NCI-H146 treated with DMSO at 0.1 percent for 48 hours (cell line): ENCODE measurements at regions not wholly inside any gene's neighbourhood (a gene's known extent, or its start where the extent isn't known, plus 50 kb on each side); places are given as distances from the start of the nearest gene placed in this dataset.
"Not testable (repeated sequence)": the region's sequence is repeated elsewhere in the genome, so short reads cannot be mapped to it uniquely, and the experiment has no call there.

ENCODE experiments used
- DNase-seq: peaks from one replicate; lab custom pipeline; 2025; ENCODE audit not compliant: unreplicated experiment; lab: John Stamatoyannopoulos, UW

GRCh38 chr10:120749856-120750566 is 101.2 kb upstream of the WDR11 start:
- DNase-seq = no peak

DNA sequence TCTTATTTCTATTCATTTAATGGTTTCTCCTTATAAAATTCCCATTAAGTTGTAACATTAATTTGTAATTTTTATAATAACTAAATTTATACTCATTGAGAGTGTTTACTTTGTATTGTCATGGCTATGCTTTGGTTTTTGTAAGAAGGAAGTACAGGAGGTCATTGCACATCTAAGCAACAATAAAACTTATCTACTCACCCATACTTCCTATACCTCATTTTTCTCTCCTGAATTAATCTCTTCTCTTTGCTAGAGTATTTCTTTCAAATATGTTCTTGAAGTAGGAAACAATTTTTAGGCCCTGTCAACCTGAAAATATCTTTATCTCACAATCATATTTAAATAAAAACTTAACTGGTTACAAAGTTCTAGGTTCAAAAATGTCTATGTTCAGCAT is 95.4 kb upstream of the WDR11 start:
- no peak for DNase-seq

- no peak for DNase-seq
Measured at GRCh38 chr10:120760253-120760652, 90.9 kb upstream of the WDR11 start.

DNA sequence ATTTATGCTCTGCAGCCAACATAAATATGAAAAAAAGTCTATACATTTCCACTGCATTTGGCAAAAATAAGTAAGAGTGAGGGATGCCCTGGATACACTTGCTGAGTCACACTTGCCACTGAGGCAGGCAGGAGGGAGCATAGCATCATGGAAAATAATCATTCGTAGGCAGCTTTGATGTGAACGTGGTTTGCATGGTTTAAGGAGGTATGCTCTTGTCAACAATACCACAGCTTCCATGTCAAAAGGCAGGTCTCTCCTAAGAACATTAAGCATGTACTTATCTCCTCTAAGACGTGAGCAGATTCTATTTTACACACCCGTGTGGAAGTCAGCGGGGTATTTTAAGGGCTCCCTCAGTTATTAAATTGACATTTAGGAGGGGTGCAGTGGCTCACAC is 89.2 kb upstream of the WDR11 start:
- no peak for DNase-seq

DNA sequence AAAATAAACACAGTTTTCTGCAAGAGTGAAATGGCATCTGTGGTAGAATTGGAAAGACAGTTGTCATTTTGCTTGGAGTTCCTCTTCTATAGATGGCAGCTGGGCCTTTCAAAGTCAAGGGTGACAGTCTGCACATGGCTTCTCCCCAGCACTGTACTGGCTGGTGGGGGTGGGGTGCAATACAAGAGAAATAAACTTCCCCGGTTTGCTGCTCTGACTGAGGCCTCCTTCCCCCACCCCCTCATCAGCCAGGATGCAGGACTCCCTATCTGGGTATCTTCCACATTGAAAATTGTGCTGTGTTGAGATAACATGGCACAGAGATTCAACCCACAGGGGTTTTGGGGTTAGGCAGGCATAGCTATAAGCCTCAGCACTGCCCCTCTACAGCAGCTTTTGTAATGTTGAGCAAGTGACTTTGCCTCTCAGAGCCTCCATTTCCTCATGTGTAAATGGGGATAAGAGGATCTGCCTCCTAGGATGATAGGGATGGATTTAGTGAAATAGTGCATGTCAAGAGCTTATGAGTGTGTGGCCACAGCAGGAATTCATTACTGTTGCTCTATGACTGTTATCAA is 85.8 kb upstream of the WDR11 start:
- no peak for DNase-seq

DNA sequence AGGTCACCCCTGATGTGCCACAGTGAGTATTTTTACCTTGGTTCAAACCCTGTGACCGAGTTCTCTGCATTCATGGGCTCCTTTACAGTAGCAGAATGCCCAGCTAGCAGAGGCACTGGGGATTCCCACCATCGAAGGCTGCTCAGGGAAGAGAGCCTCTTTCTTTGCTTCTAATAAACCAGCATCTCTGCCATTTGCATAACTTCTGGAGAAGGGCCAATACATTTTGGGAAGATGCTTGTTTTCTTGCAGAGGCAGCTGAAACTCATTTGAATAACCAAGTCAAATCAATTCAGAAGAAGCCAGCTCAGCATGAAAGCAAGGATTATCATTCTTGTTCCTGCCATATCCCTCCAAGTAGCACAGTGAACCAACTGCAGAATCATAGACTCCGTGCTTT is 82.9 kb upstream of the WDR11 start:
- no peak for DNase-seq

DNA sequence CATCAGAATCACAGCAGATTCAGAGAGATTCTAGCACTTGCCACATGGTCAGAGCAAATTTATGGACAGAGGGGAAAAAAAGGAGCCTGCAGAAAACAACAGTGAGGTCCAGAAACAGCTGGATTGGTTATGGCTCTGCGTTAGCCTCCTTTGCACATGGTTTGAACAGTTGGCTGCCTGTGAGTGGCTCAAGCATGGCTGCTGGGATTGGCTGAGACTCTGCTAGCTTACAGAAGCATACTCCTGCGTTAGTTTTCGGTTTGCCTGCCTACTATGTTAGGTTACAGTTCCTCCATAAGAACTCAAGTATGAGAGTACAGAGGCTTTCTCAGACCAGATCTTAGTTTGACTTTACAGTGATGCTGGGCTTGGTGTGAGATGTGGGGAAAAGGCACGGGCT is 80.7 kb upstream of the WDR11 start:
- DNase-seq = no peak

DNA sequence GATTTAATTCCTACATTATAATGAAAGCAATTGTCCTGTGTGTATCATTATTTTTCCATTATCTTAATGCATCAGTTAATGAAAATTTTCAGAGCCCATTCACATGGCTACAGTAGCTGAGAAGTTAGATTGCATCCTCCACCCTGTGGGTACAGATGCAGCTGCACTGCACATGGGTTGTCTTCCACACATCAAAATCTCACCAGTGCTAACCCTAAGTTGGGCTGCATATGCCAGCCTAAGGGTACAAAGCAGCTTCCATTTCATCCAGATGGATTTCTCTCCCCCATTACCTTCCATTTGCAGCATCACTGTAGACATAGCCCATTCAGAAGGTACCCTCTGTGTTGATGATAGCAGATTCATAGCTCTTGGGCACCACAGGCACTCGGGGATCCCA is 74.7 kb upstream of the WDR11 start:
- DNase-seq = no peak

DNA sequence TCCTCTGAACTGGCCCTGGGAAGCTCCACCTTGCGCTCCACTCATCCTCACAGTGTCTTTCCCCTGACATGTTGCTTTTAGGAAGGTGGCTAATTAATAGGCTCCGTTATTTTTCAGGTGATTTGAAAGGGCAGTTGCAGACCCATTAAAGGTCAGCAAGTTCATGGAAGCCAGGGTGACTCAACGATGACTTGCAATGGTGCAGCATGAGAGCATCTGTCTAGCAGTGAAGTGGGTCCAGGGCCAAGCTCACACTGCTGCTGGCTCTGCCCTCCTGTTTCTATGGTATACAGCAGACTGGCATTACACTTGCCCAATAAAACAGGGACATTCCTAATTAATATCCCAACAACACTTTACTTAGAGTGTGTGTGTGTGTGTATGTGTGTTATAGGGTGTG is 68.8 kb upstream of the WDR11 start:
- no peak for DNase-seq

- DNase-seq = no peak
Measured at GRCh38 chr10:120783098-120783497, 68.1 kb upstream of the WDR11 start.

DNA sequence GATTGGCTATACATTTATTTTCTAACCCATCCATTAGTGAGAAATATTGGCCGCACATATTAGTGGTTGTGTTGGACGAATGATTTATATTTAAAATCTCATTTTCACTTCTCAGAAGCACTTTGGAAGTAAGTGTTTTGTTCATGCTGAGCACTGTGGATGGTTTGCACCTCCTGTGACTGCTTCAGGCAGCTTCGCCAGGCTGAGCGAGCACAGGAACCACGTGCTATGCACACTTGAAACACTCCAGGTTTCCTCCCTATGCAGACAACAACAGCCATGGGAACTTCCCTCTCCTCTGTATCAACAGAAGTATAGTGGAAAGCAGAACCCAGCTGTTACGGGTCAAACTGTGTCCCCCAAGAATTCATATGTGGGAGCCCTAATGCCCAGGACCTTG is 67.3 kb upstream of the WDR11 start:
- DNase-seq = no peak

- DNase-seq = no peak
Measured at GRCh38 chr10:120788771-120789170, 62.4 kb upstream of the WDR11 start.

DNA sequence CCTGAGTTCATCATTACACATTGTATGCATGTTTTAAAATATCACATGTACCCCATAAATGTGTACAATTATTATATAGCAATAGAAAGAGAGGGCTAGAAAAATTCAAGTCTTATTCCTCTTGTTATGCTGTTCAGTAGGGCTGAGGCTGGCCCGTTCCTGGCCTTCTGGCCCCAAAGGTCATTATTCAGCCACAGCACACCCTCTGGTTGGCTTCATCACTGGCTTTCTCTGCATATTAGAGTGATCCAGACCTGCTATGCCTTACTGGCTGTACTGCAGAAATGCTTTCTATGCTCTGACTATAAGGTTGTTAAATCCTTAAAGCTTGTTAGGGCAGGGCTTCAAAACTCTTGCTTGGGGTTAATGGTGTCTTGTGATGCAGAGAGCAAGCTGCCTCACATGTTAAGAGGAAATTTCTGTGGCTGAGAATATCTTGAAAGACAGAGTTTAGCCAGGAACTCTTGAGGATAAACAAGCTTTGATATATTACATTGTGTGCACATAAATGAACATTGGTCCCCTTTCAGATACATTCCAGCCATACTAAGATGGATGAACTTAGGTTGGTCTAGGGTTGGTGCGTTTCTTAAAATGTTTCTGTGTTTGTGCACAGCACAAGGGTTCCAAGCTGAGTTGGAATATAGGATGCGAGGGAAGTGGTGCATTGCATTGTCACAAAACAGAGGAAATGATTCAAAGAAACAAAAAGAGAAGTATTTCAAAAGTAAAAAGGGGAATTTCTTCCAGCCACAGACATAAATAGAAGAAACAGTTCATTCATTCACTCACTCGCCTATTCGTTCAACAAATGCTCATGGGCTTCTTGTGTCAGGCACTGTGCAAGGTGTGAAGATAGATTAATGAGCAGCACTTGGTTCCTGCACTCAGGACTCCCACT is 61.6 kb upstream of the WDR11 start:
- DNase-seq = no peak

- DNase-seq = no peak
Measured at GRCh38 chr10:120791316-120791715, 59.8 kb upstream of the WDR11 start.

- DNase-seq = no peak
Measured at GRCh38 chr10:120793088-120793487, 58.1 kb upstream of the WDR11 start.

DNA sequence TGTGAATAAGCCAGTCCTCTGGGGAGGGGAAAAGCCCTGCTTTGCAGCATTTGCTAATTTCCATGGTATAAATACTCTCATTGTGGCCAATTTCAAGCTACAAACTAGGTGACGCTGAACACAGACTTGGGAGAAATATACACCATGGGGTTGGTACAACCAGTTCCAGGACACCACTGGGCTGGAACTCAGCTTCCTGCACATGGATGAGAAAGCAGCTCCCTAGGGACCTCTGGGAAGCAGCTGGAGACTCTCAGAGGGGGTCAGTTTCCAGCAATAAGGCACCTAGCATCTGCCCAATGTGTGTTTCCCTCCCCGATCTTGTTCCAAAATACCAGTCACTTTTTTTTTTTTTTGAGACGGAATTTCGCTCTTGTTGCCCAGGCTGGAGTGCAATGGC is 56.8 kb upstream of the WDR11 start:
- DNase-seq = no peak

GRCh38 chr10:120798276-120798675 is 52.9 kb upstream of the WDR11 start:
- DNase-seq = not testable (repeated sequence)

GRCh38 chr10:120799849-120800248 is 51.3 kb upstream of the WDR11 start:
- no peak for DNase-seq

- no peak for DNase-seq
Measured at GRCh38 chr10:120800528-120801323, 50.4 kb upstream of the WDR11 start.
